ENCODE measurements at regions not wholly inside any gene's neighbourhood (a gene's known extent, or its start where the extent isn't known, plus 50 kb on each side); places are given as distances from the start of the nearest gene placed in this dataset.

DNA sequence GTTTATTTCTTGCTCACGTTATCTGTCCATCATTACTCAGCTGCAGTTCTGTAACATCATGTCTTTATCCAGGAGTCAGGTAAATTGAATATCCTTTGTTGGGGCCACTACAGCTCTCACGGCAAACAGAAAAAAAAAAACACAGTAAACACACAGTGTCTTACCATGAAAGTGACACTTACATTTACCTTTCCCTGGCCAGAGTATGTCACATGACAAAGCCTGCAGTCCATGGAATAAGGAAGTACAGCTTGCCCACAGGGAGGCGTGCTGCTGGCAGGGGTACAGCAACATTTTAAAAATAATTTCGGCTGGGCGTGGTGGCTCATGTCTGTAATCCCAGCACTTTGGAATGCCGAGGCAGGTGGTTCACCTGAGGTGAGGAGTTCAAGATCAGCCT, 85.7 kb upstream of the HS3ST4 start:
- TF ChIP-seq TAF1 (IDR thresholded peaks at IDR 0.05; ENCODE audit: low read depth), result no peak
- TF ChIP-seq, protein P1, sequence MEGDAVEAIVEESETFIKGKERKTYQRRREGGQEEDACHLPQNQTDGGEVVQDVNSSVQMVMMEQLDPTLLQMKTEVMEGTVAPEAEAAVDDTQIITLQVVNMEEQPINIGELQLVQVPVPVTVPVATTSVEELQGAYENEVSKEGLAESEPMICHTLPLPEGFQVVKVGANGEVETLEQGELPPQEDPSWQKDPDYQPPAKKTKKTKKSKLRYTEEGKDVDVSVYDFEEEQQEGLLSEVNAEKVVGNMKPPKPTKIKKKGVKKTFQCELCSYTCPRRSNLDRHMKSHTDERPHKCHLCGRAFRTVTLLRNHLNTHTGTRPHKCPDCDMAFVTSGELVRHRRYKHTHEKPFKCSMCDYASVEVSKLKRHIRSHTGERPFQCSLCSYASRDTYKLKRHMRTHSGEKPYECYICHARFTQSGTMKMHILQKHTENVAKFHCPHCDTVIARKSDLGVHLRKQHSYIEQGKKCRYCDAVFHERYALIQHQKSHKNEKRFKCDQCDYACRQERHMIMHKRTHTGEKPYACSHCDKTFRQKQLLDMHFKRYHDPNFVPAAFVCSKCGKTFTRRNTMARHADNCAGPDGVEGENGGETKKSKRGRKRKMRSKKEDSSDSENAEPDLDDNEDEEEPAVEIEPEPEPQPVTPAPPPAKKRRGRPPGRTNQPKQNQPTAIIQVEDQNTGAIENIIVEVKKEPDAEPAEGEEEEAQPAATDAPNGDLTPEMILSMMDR (IDR thresholded peaks at IDR 0.05; ENCODE audit: poor library complexity, severe bottlenecking), result no peak

Measured in neural cell (in vitro differentiated cells).